ENCODE measurements at regions not wholly inside any gene's neighbourhood (a gene's known extent, or its start where the extent isn't known, plus 50 kb on each side); places are given as distances from the start of the nearest gene placed in this dataset.

- TF ChIP-seq CTCF (IDR thresholded peaks at IDR 0.05) (no peak), POLR2A (IDR thresholded peaks at IDR 0.05) (no peak), POLR2AphosphoS5 (IDR thresholded peaks at IDR 0.05) (no peak), EP300 (IDR thresholded peaks at IDR 0.05) (no peak)
Observed at GRCh38 chr2:139142252-139142880, 362.2 kb upstream of the NXPH2 start.

Data from upper lobe of left lung (tissue), 4 donors.